ENCODE measurements at regions not wholly inside any gene's neighbourhood (a gene's known extent, or its start where the extent isn't known, plus 50 kb on each side); places are given as distances from the start of the nearest gene placed in this dataset.
"Not testable (repeated sequence)": the region's sequence is repeated elsewhere in the genome, so short reads cannot be mapped to it uniquely, and the experiment has no call there.

DNA sequence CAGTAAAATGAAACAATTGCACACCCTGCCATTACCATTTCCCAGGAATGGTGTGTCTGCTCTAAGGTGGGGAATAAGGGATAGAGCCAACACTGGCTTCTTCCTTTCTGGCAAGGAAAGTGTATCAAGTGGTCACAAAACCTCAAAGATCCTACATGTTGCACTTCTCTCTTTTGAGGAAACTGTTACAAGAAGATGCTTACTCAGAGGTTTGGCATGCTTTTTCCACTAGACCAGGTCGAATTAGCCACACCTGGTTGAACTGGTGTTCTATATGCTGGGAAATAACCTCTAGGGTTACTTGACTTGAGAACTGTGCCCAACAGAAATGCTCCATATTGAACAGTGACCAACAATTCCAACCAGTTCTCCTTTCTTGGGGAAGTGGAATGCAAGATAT, 102.9 kb downstream of the LRRN1 start:
- no peak for DNase-seq

DNA sequence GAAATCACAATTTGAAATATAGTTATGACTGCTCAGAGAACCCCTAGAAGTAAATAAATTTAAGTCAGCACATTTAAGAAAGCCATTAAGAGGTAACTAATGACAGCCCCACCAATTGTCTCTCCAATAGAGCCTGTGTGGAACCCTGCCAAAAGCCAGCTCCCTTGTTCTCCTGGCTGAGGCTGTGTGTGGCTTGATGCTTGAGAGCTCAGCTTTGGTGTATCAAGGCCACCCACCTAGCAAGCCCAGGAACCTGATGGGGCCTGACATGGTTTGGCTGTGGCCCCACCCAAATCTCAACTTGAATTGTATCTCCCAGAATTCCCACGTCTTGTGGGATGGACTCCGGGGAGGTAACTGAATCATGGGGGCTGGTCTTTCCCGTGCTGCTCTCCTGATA, 106.9 kb downstream of the LRRN1 start:
- DNase-seq = no peak

GRCh38 chr3:3907023-3907422, 107.8 kb downstream of the LRRN1 start:
- DNase-seq = no peak

DNA sequence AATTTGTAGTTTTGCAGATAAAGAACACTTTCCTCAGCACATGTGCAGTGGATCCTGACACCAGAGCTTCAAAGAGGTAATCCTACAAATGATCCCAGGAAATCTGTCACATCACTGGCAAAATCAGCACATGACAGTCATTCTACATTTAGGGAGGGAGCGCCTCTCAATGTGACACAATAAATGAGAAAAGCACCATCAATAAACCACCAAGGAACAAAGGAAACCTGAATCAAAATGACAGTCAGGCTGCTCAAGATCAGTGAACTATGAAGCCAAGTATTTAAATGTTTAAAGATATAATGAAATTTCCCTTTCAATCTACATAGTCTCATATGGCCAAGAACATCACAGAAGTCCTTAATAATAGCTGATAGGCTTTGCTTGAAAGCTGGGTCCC, 119.5 kb downstream of the LRRN1 start:
- DNase-seq = no peak

GRCh38 chr3:3919316-3919715, 120.1 kb downstream of the LRRN1 start:
- no peak for DNase-seq

DNA sequence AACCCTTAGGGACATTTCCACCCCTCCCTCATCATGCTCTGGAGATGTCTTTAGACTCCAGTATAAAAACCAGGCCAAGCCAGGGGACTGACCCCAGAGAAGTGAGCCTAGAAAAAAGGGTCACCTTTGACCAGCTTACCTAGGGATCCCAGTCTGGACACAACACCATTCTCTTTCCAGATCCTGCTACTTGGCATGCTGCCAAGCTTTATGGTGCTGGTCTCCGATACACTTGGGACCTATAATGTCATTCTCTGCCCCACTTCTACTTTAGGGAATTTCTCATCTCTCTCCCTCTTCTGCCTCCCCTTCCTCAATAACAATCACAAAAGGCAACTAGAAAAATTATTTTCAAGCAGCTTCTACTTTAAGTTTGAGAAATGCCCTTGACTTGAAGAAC, 124.4 kb downstream of the LRRN1 start:
- DNase-seq = no peak

DNA sequence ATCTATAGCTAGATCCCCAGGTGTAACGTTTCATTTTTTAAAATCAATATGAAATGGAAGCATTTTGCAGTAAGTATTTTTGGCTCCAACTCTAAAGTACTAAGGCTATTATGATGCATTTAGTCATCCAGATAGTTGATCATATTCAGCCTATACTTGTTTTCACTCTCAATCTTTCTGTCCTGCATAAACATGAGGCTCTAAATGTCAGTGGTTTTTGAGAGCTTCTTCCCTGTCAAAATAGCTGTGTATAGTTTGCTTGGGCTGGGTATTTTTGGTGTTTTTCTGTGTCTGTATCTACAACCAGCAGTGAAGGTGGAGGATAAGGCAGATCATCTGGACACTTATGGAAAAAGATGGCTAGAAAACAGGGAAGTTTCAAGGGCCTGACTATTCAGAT, 128.0 kb downstream of the LRRN1 start:
- no peak for DNase-seq

DNA sequence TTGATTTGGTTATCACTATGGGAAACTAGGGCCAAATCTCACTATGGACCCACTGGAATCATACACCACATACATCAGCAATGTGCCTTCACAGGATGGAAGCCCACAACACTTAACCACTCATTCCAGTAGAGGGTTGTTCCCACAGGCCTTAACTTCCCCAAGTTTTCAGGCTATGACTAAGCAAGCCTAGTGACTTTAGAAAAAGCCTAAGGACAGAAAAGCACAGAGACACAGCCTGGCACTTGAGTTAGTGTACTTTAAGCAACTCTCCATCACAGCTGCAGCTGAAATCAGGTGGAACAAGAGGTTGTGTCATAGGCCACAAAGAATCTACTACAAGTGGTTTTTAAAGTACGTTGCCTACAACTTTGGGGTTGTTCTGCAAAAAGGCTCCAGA, 128.7 kb downstream of the LRRN1 start:
- no peak for DNase-seq

- DNase-seq = not testable (repeated sequence)
Observed at GRCh38 chr3:3941380-3941779, 142.1 kb downstream of the LRRN1 start.

GRCh38 chr3:3951071-3951470, 151.8 kb downstream of the LRRN1 start:
- no peak for DNase-seq

DNA sequence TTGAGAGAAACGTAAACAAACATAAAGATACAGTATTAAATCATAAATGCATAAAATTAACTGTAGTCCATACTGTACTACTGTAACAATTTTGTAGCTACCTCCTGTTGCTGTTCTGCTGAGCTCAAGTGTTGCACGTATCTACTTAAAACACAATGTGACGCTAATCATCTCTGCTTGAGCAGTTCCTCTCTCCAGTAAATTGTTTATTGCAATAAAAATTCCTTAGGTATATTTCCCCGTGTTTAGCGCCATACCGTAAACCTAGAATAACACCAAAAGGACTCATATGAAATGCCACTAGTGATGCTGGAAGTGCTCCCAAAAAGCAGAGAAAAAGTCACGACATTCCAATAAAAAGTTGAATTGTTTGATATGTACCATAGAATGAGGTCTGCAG, 152.3 kb downstream of the LRRN1 start:
- no peak for DNase-seq

GRCh38 chr3:3962867-3963266, 163.6 kb downstream of the LRRN1 start:
- DNase-seq = not testable (repeated sequence)

DNA sequence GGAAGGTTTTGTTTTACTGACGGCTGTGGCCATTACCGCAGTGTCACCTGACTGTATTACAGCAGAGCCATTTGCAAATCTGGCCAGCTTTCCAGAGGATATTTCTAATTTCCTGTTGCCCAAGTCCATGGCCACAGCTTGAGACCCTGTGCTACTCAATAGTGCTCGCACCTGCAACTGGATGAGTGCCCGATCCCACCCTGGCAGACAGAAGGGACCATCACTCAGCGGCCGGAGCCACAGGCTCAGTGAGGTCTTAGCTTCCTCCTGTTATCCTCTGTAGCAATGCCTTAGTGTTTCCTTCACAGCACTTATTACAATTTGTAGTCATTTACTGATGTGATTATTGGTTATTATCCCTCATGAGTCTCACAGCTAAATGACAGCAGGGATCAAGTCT, 184.8 kb downstream of the LRRN1 start:
- no peak for DNase-seq

DNA sequence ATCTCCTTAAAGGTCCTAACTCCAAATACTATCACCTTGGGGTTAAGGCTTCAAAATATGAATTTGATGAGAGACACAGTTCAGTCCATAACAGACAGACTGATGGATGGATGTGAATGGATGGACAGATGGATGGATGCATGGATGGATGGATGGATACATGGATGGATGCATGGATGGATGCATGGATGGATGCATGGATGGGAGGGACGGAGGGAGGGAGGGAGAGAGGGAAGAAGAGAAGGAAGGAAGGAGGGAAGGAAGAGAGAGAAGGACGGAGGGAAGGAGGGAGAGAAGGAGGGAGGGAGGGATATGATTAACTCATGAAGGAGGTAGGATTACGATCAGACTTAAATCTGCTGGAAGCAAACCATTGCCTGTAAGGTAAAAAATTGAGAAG, 192.4 kb downstream of the LRRN1 start:
- DNase-seq = no peak

DNA sequence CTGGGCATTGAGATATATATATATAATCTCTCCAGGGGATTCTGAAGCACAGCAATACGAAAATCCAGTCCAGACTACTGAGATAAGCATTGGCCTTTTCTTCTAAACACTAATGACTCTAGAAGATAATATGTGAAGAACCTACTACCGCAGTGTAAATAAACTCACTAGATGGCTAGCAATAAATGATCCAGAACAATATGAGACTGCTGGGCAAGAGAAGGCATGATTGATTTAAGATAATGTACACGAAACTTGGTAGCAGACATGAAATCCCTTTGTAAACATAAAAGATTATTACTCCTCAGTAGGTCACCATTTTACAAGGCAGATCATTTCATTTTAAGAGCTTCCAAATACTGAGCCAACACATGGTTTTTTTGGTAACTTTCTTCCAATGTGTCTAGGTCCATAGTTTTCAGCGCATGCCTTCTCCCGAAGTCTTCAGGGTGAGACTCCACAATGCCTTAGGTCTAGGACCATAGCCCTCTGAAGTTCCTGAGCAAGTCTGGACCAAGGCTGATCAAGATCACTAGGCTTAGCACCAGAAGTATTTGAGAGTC, 193.2 kb downstream of the LRRN1 start:
- DNase-seq = no peak

- DNase-seq = peak in 1 of 2 experiments; percentile 10
Observed at GRCh38 chr3:3998140-3998922, 199.1 kb downstream of the LRRN1 start.

DNA sequence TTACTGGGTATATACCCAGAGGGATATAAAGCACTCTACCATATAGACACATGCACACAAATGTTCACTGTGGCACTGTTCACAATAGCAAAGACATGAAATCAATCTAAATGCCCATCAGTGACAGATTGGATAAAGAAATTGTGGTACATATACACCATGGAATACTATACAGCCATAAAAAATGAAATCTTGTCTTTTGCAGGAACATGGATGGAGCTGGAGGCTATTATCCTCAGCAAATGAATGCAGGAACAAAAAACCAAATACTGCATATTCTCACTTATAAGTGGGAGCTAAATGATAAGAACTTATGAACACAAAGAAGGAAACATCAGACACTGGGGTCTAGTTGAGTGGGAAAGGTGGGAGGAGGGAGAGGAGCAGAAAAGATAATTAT, 200.1 kb downstream of the LRRN1 start:
- not testable (repeated sequence) for DNase-seq

DNA sequence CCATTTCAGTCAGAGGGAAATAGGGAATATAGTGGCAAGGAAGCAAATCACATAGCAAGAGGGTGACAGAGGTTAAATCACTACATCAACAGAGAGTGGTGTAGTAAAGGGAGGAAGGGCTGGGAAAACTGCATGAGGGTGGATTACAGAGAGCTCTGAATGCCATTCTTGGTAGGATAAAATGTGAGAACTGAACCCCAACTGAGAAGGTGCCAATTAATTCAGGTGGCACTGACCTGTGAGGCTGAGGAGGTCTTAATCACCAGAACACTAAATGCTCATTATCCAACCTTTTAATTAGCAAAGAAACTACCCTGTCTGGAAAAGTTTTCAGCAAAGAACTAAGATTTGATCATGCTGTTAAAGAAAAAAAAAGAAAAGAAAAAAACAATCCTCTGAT, 202.7 kb downstream of the LRRN1 start:
- DNase-seq = no peak

- no peak for DNase-seq
Observed at GRCh38 chr3:4006288-4006687, 207.1 kb downstream of the LRRN1 start.

DNA sequence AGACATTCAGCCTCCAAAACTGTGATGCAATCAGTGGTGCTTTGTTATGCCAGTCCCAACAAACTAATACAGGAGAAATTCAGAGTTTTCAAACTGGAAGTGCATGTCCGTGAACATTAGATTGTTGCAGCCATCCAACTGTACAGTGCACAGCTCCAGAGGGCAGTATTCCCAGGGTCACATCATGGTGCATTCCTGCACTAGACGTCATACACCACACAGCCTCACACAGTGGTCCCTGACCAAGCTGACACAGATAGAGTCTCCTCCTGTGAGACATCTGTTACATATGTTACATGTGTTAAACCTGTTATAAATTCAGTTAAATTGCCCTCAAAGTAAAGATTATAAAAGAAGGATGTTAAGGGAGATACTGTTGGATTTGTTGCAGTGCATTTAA, 209.0 kb downstream of the LRRN1 start:
- DNase-seq = no peak

DNA sequence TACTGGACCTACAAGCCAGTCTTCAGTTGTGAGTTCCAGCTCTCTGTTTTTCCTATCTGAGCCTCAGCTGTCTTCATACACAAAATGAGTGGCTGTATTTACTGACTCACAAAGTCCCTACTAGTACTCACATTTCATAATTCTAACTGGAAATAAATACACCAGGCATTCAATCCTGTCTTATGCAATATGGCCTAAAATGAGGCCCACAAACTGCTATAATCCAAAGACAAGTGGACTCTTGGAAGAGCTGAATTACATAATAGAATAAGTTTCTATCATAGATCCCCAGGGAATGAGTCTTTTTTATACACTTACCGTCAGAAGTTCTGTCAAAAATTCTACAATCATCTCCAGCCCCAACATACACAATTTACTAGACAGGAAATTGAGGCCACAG, 211.9 kb downstream of the LRRN1 start:
- no peak for DNase-seq

GRCh38 chr3:4015426-4015825, 216.2 kb downstream of the LRRN1 start:
- DNase-seq = no peak

GRCh38 chr3:4019501-4019900, 220.3 kb downstream of the LRRN1 start:
- DNase-seq = no peak

DNA sequence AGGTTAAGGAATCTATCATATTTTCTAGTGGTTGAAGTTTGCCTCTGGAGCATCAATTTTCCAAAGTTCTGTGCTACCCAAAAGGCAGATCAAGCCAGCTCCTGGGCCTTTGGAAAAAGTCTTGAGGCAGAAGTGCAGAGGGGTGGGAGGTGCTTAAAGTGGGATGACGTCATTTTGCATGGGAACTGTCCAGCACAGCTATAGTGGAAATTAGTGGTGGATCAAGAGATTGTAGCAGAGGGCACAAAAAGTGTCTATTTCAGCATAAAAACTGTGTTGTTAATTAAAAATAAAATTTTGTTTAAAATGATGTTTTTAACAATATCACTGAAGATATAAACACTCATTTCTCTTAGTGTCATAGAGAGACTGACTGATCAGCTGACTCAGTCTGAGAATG, 221.9 kb downstream of the LRRN1 start:
- no peak for DNase-seq

- DNase-seq = no peak
Observed at GRCh38 chr3:4029135-4029534, 229.9 kb downstream of the LRRN1 start.
